Fibroblast of lung (primary cell): ENCODE measurements at regions not wholly inside any gene's neighbourhood (a gene's known extent, or its start where the extent isn't known, plus 50 kb on each side); places are given as distances from the start of the nearest gene placed in this dataset.
A peak's percentile ranks its signal among the peaks of the same experiment; 100 is the strongest.

Experiments used
- DNase-seq, 2 donors: peaks; one replicate each; pipeline versions ENCODE4 v3.0.0 to v3.0.0-alpha.2; 2010; ENCODE audit warnings: low read depth in 2 of 2
- H2AFZ ChIP-seq: 2 replicates; pipeline ENCODE4 v1.5.1; 2012; ENCODE audit warnings: low read length, control low read depth, inconsistent platforms
- H3K27ac ChIP-seq: 2 replicates; pipeline ENCODE4 v1.5.1; 2011; ENCODE audit warnings: low read length, control low read depth; ENCODE audit not compliant: insufficient read depth
- H3K27me3 ChIP-seq: 2 replicates; pipeline ENCODE4 v1.5.1; 2011; ENCODE audit warnings: mild to moderate bottlenecking, low read length; ENCODE audit not compliant: control insufficient read depth, insufficient read depth
- H3K36me3 ChIP-seq: 2 replicates; pipeline ENCODE4 v1.5.1; 2011; ENCODE audit warnings: low read length; ENCODE audit not compliant: control insufficient read depth, insufficient read depth
- H3K4me1 ChIP-seq: 2 replicates; pipeline ENCODE4 v1.5.1; 2011; ENCODE audit warnings: low read length; ENCODE audit not compliant: control insufficient read depth, insufficient read depth; ENCODE audit errors: extremely low read depth
- H3K4me2 ChIP-seq: 2 replicates; pipeline ENCODE4 v1.5.1; 2011; ENCODE audit warnings: low read length, control low read depth; ENCODE audit not compliant: insufficient read depth; ENCODE audit errors: extremely low read depth
- H3K4me3 ChIP-seq, 4 experiments: fragments of 200-600 bp in 1 of 4; sonication (generic) in 1 of 4; replicated peaks in 1 of 4; 2 replicates each; pipeline ENCODE4 v1.5.1; 2011 to 2016; ENCODE audit warnings: low read length in 4 of 4, low read depth in 3 of 4, mild to moderate bottlenecking in 3 of 4, control low read depth in 2 of 4, inconsistent platforms in 1 of 4, mixed read lengths in 1 of 4; ENCODE audit not compliant: insufficient read depth in 1 of 4; ENCODE audit errors: control extremely low read depth in 1 of 4
- H3K79me2 ChIP-seq: 2 replicates; pipeline ENCODE4 v1.5.1; 2012; ENCODE audit warnings: mild to moderate bottlenecking, low read length, inconsistent platforms; ENCODE audit not compliant: control insufficient read depth, insufficient read depth
- H3K9ac ChIP-seq: 2 replicates; pipeline ENCODE4 v1.5.1; 2011; ENCODE audit warnings: mild to moderate bottlenecking, low read length, control low read depth; ENCODE audit not compliant: insufficient read depth
- H3K9me3 ChIP-seq: 2 replicates; pipeline ENCODE4 v1.5.1; 2012; ENCODE audit warnings: low read depth, low read length; ENCODE audit not compliant: control insufficient read depth, insufficient read depth
- H4K20me1 ChIP-seq: 2 replicates; pipeline ENCODE4 v1.5.1; 2011; ENCODE audit warnings: low read length; ENCODE audit not compliant: control insufficient read depth, insufficient read depth; ENCODE audit errors: extremely low read depth
- EZH2 ChIP-seq: IDR thresholded peaks from 2 replicates; pipeline ENCODE4 v1.5.1; 2012; ENCODE audit warnings: low read length, control low read depth, mild to moderate bottlenecking; ENCODE audit errors: missing control alignments
- TF ChIP-seq, protein P1 (sequence below), 2 donors: IDR thresholded peaks in 1 of 2; conservative IDR thresholded peaks in 1 of 2; 1 replicate in 1 of 2; 2 replicates in 1 of 2; pipeline ENCODE4 v1.5.1; 2011 to 2012; ENCODE audit warnings: low read length in 2 of 2, control low read depth in 1 of 2, inconsistent platforms in 1 of 2, low read depth in 1 of 2, mild to moderate bottlenecking in 1 of 2

- no peaks in the 10 kb centered on the region for H3K9me3 ChIP-seq
- H3K4me3 ChIP-seq, result no peak overlapping the region
- H4K20me1 ChIP-seq, result no peaks in the 10 kb centered on the region
These were observed 88.4 kb upstream of the CDK6 start for GRCh38 chr7:92924800-92925199.

DNA sequence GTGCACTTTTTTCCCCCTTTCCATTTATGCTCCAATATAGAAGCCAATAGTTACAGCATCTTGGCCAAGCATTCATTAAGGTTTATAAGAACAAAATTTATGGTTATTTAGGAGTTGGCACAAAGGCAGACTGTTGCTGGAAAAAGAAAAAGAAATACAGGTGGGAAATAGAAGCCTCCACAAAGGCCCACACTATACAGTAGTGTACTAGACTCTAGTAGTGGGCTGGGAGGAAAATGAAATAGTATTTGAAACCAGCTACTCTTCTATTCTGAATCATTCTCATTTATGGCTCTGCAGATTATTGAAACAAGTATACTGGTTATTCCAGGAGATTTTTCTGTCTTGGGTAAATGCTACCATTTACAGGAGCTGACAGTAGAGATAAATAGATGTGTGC is 80.9 kb upstream of the CDK6 start:
- Histone ChIP-seq H3K4me2 (no peak overlapping the region), H3K79me2 (no peaks in the 10 kb centered on the region), H3K27ac (no peak overlapping the region), H3K9me3 (no peaks in the 10 kb centered on the region), H4K20me1 (no peaks in the 10 kb centered on the region), H3K9ac (no peak overlapping the region), H3K36me3 (no peaks in the 10 kb centered on the region), H2AFZ (no peak overlapping the region), H3K4me3 (no peak overlapping the region), H3K27me3 (no peaks in the 10 kb centered on the region), H3K4me1 (peaks cover 3% of the 10 kb centered on the region)
- TF ChIP-seq, protein P1, sequence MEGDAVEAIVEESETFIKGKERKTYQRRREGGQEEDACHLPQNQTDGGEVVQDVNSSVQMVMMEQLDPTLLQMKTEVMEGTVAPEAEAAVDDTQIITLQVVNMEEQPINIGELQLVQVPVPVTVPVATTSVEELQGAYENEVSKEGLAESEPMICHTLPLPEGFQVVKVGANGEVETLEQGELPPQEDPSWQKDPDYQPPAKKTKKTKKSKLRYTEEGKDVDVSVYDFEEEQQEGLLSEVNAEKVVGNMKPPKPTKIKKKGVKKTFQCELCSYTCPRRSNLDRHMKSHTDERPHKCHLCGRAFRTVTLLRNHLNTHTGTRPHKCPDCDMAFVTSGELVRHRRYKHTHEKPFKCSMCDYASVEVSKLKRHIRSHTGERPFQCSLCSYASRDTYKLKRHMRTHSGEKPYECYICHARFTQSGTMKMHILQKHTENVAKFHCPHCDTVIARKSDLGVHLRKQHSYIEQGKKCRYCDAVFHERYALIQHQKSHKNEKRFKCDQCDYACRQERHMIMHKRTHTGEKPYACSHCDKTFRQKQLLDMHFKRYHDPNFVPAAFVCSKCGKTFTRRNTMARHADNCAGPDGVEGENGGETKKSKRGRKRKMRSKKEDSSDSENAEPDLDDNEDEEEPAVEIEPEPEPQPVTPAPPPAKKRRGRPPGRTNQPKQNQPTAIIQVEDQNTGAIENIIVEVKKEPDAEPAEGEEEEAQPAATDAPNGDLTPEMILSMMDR (conservative IDR thresholded peaks at IDR 0.05 in 1 of 2, IDR thresholded peaks at IDR 0.05 in 1 of 2; ENCODE audit: low read depth in 1 of 2, low read length in 2 of 2), result no peak
- peak in 1 of 2 donors; percentile 1 for DNase-seq

More at GRCh38 chr7:92924800-92925199, 88.4 kb upstream of the CDK6 start:
- no peak for DNase-seq
- H2AFZ ChIP-seq, result no peak overlapping the region
- no peak overlapping the region for H3K9ac ChIP-seq
- no peak overlapping the region for H3K27ac ChIP-seq
- H3K36me3 ChIP-seq, result no peaks in the 10 kb centered on the region
- H3K4me2 ChIP-seq, result no peak overlapping the region
- H3K4me1 ChIP-seq, result no peaks in the 10 kb centered on the region
- TF ChIP-seq, protein P1 (conservative IDR thresholded peaks at IDR 0.05 in 1 of 2, IDR thresholded peaks at IDR 0.05 in 1 of 2; ENCODE audit: low read depth in 1 of 2, low read length in 2 of 2), result no peak
- TF ChIP-seq EZH2, result no peak
- no peaks in the 10 kb centered on the region for H3K79me2 ChIP-seq
- no peaks in the 10 kb centered on the region for H3K27me3 ChIP-seq

DNA sequence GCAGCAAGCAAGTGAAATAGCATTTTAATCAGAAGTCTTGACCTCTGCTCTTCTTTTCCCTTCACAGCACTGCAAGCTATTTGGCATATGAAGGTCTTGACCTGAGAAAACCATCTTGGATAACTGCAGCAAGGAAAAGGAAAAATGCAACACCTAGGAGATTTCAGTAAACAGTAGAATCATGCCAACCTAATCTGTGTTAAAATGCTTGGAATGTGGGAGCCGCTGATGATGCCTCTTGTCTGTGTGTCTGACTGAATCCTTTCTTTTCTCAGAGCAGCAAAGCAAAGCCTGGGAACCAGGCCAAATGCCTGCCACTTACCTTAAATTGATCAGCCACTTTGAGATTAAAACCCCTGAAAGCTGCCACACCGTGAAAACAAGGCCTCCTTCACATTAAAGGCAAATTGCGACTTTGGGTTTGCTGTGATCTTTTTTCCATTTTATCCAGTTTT is 80.4 kb upstream of the CDK6 start:
- peak in 1 of 2 donors; percentile 91 for DNase-seq

More for the DNA sequence above, 80.4 kb upstream of the CDK6 start:
- Histone ChIP-seq H3K9ac (no peak overlapping the region), H3K79me2 (no peaks in the 10 kb centered on the region), H3K4me3 (no peak overlapping the region), H2AFZ (no peak overlapping the region), H3K9me3 (no peaks in the 10 kb centered on the region), H3K36me3 (no peaks in the 10 kb centered on the region), H3K27me3 (no peaks in the 10 kb centered on the region), H3K4me2 (no peak overlapping the region), H3K27ac (no peak overlapping the region), H3K4me1 (peaks cover 3% of the 10 kb centered on the region), H4K20me1 (no peaks in the 10 kb centered on the region)
- TF ChIP-seq EZH2, result no peak
- TF ChIP-seq, protein P1 (conservative IDR thresholded peaks at IDR 0.05 in 1 of 2, IDR thresholded peaks at IDR 0.05 in 1 of 2; ENCODE audit: low read depth in 1 of 2, low read length in 2 of 2), result no peak
